Hepatocyte (in vitro differentiated cells): ENCODE measurements at regions not wholly inside any gene's neighbourhood (a gene's known extent, or its start where the extent isn't known, plus 50 kb on each side); places are given as distances from the start of the nearest gene placed in this dataset.
A peak's percentile ranks its signal among the peaks of the same experiment; 100 is the strongest.

Source experiments
- DNase-seq: peaks from one replicate; pipeline ENCODE4 v3.0.0-alpha.2; 2016; ENCODE audit warnings: low spot score
- H2AFZ ChIP-seq: fragments of 200-600 bp; sonication (generic); 2 replicates; pipeline ENCODE4 v1.6.0; 2016; ENCODE audit warnings: antibody characterized with exemption, mild to moderate bottlenecking
- H3K27ac ChIP-seq: fragments of 200-600 bp; sonication (generic); 2 replicates; pipeline ENCODE4 v1.5.1; 2016; ENCODE audit warnings: mild to moderate bottlenecking
- H3K27me3 ChIP-seq: fragments of 200-600 bp; sonication (generic); 2 replicates; pipeline ENCODE4 v1.6.1; 2016
- H3K36me3 ChIP-seq: fragments of 200-600 bp; sonication (generic); replicated peaks from 2 replicates; pipeline ENCODE4 v1.5.1; 2016; ENCODE audit warnings: low read depth; ENCODE audit not compliant: insufficient read depth
- H3K4me1 ChIP-seq: fragments of 200-600 bp; sonication (generic); 2 replicates; pipeline ENCODE4 v1.5.1; 2016; ENCODE audit warnings: mild to moderate bottlenecking, moderate library complexity; ENCODE audit not compliant: insufficient read depth
- H3K4me2 ChIP-seq: fragments of 200-600 bp; sonication (generic); 2 replicates; pipeline ENCODE4 v1.6.0; 2016
- H3K4me3 ChIP-seq: fragments of 200-600 bp; sonication (generic); 2 replicates; pipeline ENCODE4 v1.5.1; 2016; ENCODE audit warnings: mild to moderate bottlenecking
- H3K79me2 ChIP-seq: fragments of 200-600 bp; sonication (generic); 2 replicates; pipeline ENCODE4 v1.6.0; 2017; ENCODE audit warnings: mild to moderate bottlenecking
- H3K9me2 ChIP-seq: fragments of 200-600 bp; sonication (generic); replicated peaks from 2 replicates; pipeline ENCODE4 v1.6.0; 2017; ENCODE audit warnings: mild to moderate bottlenecking; ENCODE audit not compliant: insufficient read depth
- H3K9me3 ChIP-seq: fragments of 200-600 bp; sonication (generic); 2 replicates; pipeline ENCODE4 v1.5.1; 2016; ENCODE audit warnings: low read depth, mild to moderate bottlenecking
- H4K20me1 ChIP-seq: fragments of 200-600 bp; sonication (generic); 2 replicates; pipeline ENCODE4 v1.6.0; 2016; ENCODE audit warnings: mild to moderate bottlenecking; ENCODE audit not compliant: insufficient read depth, poor library complexity, severe bottlenecking
- CTCF ChIP-seq: fragments of 200-600 bp; sonication (generic); IDR thresholded peaks from 2 replicates; pipeline ENCODE4 v1.5.1; 2016; ENCODE audit warnings: antibody characterized with exemption, mild to moderate bottlenecking; ENCODE audit not compliant: poor library complexity
- EZH2 ChIP-seq: fragments of 200-600 bp; sonication (generic); IDR thresholded peaks from 2 replicates; pipeline ENCODE4 v1.6.1; 2016; ENCODE audit warnings: antibody characterized with exemption, mild to moderate bottlenecking, borderline replicate concordance
- EZH2phosphoT487 ChIP-seq: fragments of 200-600 bp; sonication (generic); IDR thresholded peaks from one replicate; pipeline ENCODE4 v1.6.1; 2018; ENCODE audit warnings: antibody characterized with exemption, mild to moderate bottlenecking, low read depth, moderate library complexity; ENCODE audit not compliant: unreplicated experiment, severe bottlenecking
- whole genome bisulfite sequencing: methylation state at CpG from one replicate; pipeline ENCODE4 v1.1.6; 2016; ENCODE audit warnings: low lambda C conversion rate; ENCODE audit errors: missing lambda C conversion rate; 5-methylcytosine and 5-hydroxymethylcytosine counted together

- H4K20me1 ChIP-seq, result no peaks in the 10 kb centered on the region
- H3K27ac ChIP-seq, result no peak overlapping the region
- WGBS, result 97% methylated on average over 2 of the region's 2 CpGs
- no peaks in the 10 kb centered on the region for H3K36me3 ChIP-seq
- no peaks in the 10 kb centered on the region for H3K9me3 ChIP-seq
- no peaks in the 10 kb centered on the region for H3K9me2 ChIP-seq
- no peak overlapping the region for H3K4me3 ChIP-seq
- no peaks in the 10 kb centered on the region for H3K79me2 ChIP-seq
- H3K4me1 ChIP-seq, result no peaks in the 10 kb centered on the region
- TF ChIP-seq CTCF, result no peak
- no peak for TF ChIP-seq EZH2phosphoT487
- no peak for TF ChIP-seq EZH2
- H3K4me2 ChIP-seq, result no peak overlapping the region
- no peak for DNase-seq
- no peaks in the 10 kb centered on the region for H3K27me3 ChIP-seq
- H2AFZ ChIP-seq, result no peak overlapping the region
These were observed 138.0 kb upstream of the RALGAPA2 start for GRCh38 chr20:20850407-20850806.

GRCh38 chr20:20849161-20849560, 136.7 kb upstream of the RALGAPA2 start:
- no peak overlapping the region for H3K4me2 ChIP-seq
- no peaks in the 10 kb centered on the region for H3K79me2 ChIP-seq
- H2AFZ ChIP-seq, result no peak overlapping the region
- WGBS, result 85% methylated on average over 9 of the region's 9 CpGs
- H3K27me3 ChIP-seq, result no peaks in the 10 kb centered on the region
- no peak for DNase-seq
- TF ChIP-seq EZH2 (no peak), EZH2phosphoT487 (no peak), CTCF (no peak)
- H3K9me2 ChIP-seq, result no peaks in the 10 kb centered on the region
- no peaks in the 10 kb centered on the region for H3K9me3 ChIP-seq
- H3K36me3 ChIP-seq, result no peaks in the 10 kb centered on the region
- H3K4me3 ChIP-seq, result no peak overlapping the region
- no peaks in the 10 kb centered on the region for H4K20me1 ChIP-seq
- no peaks in the 10 kb centered on the region for H3K4me1 ChIP-seq
- H3K27ac ChIP-seq, result no peak overlapping the region

- Histone ChIP-seq H2AFZ (no peak overlapping the region), H3K4me3 (no peak overlapping the region), H3K4me2 (no peak overlapping the region), H3K4me1 (no peaks in the 10 kb centered on the region), H3K27me3 (no peaks in the 10 kb centered on the region), H4K20me1 (no peaks in the 10 kb centered on the region), H3K9me3 (no peaks in the 10 kb centered on the region), H3K27ac (no peak overlapping the region), H3K36me3 (no peaks in the 10 kb centered on the region), H3K79me2 (no peaks in the 10 kb centered on the region), H3K9me2 (no peaks in the 10 kb centered on the region)
- WGBS, result 90% methylated on average over 11 of the region's 11 CpGs
- no peak for DNase-seq
- TF ChIP-seq EZH2phosphoT487 (no peak), CTCF (no peak), EZH2 (no peak)
These were observed 135.4 kb upstream of the RALGAPA2 start for GRCh38 chr20:20847814-20848213.

- no peaks in the 10 kb centered on the region for H3K79me2 ChIP-seq
- H3K9me2 ChIP-seq, result no peaks in the 10 kb centered on the region
- no peaks in the 10 kb centered on the region for H4K20me1 ChIP-seq
- 26% methylated on average over 6 of the region's 6 CpGs for WGBS
- peak; percentile 27 for TF ChIP-seq CTCF
- no peak for TF ChIP-seq EZH2
- TF ChIP-seq EZH2phosphoT487, result no peak
- peaks cover 3% of the 10 kb centered on the region for H3K27me3 ChIP-seq
- H3K4me2 ChIP-seq, result no peak overlapping the region
- H3K4me1 ChIP-seq, result no peaks in the 10 kb centered on the region
- H3K36me3 ChIP-seq, result no peaks in the 10 kb centered on the region
- H3K27ac ChIP-seq, result no peak overlapping the region
- H3K4me3 ChIP-seq, result no peak overlapping the region
- no peak overlapping the region for H2AFZ ChIP-seq
- DNase-seq, result peak; percentile 67
- no peaks in the 10 kb centered on the region for H3K9me3 ChIP-seq
These were observed 131.5 kb upstream of the RALGAPA2 start for GRCh38 chr20:20843982-20844381.
